HCT116 (cell line): ENCODE measurements at regions not wholly inside any gene's neighbourhood (a gene's known extent, or its start where the extent isn't known, plus 50 kb on each side); places are given as distances from the start of the nearest gene placed in this dataset.

Source experiments
- EZH2 ChIP-seq: fragments of 200-600 bp; sonication (generic); IDR thresholded peaks from 2 replicates; pipeline ENCODE4 v1.6.1; 2017; ENCODE audit warnings: antibody characterized with exemption, mixed run types
- JUND ChIP-seq: IDR thresholded peaks from 2 replicates; pipeline ENCODE4 v1.6.1; 2012
- POLR2A ChIP-seq: IDR thresholded peaks from 2 replicates; pipeline ENCODE4 v1.7.0; 2011; ENCODE audit warnings: borderline replicate concordance; ENCODE audit not compliant: insufficient read depth, insufficient read length; ENCODE audit errors: extremely low read depth
- POLR2AphosphoS5 ChIP-seq: IDR thresholded peaks from 2 replicates; pipeline ENCODE4 v1.6.1; 2011; ENCODE audit warnings: mild to moderate bottlenecking, low read depth, low read length, moderate library complexity
- RAD21 ChIP-seq: IDR thresholded peaks from 2 replicates; pipeline ENCODE4 v1.6.1; 2012; ENCODE audit warnings: low read depth, mild to moderate bottlenecking
- SIN3A ChIP-seq: IDR thresholded peaks from 2 replicates; pipeline ENCODE4 v1.6.1; 2012; ENCODE audit warnings: low read depth
- SRF ChIP-seq: IDR thresholded peaks from 2 replicates; pipeline ENCODE4 v1.6.1; 2012; ENCODE audit warnings: low read depth
- TCF7L2 ChIP-seq: IDR thresholded peaks from 2 replicates; pipeline ENCODE4 v1.7.0; 2011; ENCODE audit warnings: borderline replicate concordance, inconsistent platforms; ENCODE audit not compliant: insufficient read depth, insufficient read length; ENCODE audit errors: extremely low read depth
- YY1 ChIP-seq: IDR thresholded peaks from 2 replicates; pipeline ENCODE4 v1.6.1; 2011; ENCODE audit warnings: low read length, low read depth, moderate library complexity, mild to moderate bottlenecking; ENCODE audit not compliant: insufficient replicate concordance; ENCODE audit errors: extremely low read depth
- ZFX ChIP-seq: fragments of 450-650 bp; IDR thresholded peaks from 2 replicates; pipeline ENCODE4 v1.6.1; 2017
- ZNF274 ChIP-seq: fragments of 200-500 bp; sonication (Bioruptor generic); IDR thresholded peaks from 2 replicates; pipeline ENCODE4 v1.6.1; 2014; ENCODE audit warnings: mild to moderate bottlenecking, low read depth, low read length, inconsistent platforms
- TF ChIP-seq, protein P1 (sequence below), 3 experiments: fragments of 200-600 bp in 1 of 3; sonication (generic) in 1 of 3; IDR thresholded peaks in 2 of 3; conservative IDR thresholded peaks in 1 of 3; 2 replicates each; pipeline ENCODE4 v1.5.1; 2012 to 2017; ENCODE audit warnings: low read depth in 2 of 3, low read length in 2 of 3, antibody characterized with exemption in 1 of 3, borderline replicate concordance in 1 of 3, control low read depth in 1 of 3, mild to moderate bottlenecking in 1 of 3, mixed read lengths in 1 of 3, mixed run types in 1 of 3, moderate library complexity in 1 of 3; ENCODE audit not compliant: insufficient read depth in 1 of 3
- TF ChIP-seq, protein P2 (sequence below): IDR thresholded peaks from 2 replicates; pipeline ENCODE4 v1.6.1; 2012
- TF ChIP-seq, protein P3 (sequence below): IDR thresholded peaks from 2 replicates; pipeline ENCODE4 v1.6.1; 2012; ENCODE audit warnings: low read depth

DNA sequence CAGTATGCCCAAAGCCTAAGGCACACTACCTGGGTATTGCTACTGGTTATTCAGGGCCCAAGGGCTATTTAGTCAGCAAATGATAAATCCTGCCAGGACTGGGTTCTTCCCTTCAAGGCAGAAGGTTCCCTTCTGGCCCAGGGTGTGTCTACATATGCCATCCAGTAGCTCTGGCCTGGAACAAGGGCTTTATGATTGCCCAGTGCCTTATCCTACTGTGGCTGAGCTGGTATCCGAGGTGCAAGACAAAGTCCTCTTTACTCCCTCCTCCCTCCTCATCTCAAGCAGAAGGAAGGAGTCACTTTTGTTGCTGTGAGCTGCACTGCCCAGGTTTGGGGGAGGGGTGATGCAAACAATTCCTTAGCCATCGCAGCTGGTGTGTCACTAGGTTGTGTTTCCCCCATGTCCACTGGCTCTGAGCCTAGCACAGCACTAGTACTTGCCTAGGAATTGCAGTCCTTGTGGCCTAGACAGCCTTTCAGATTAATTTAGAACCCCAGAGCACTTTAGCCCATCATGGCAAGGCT is 221.8 kb upstream of the TGFBR2 start:
- TF ChIP-seq TCF7L2 (no peak), RAD21 (no peak), POLR2AphosphoS5 (no peak), EZH2 (no peak), SIN3A (no peak), JUND (no peak), SRF (no peak), YY1 (no peak), POLR2A (no peak), ZNF274 (no peak), ZFX (no peak)
- TF ChIP-seq, protein P1, sequence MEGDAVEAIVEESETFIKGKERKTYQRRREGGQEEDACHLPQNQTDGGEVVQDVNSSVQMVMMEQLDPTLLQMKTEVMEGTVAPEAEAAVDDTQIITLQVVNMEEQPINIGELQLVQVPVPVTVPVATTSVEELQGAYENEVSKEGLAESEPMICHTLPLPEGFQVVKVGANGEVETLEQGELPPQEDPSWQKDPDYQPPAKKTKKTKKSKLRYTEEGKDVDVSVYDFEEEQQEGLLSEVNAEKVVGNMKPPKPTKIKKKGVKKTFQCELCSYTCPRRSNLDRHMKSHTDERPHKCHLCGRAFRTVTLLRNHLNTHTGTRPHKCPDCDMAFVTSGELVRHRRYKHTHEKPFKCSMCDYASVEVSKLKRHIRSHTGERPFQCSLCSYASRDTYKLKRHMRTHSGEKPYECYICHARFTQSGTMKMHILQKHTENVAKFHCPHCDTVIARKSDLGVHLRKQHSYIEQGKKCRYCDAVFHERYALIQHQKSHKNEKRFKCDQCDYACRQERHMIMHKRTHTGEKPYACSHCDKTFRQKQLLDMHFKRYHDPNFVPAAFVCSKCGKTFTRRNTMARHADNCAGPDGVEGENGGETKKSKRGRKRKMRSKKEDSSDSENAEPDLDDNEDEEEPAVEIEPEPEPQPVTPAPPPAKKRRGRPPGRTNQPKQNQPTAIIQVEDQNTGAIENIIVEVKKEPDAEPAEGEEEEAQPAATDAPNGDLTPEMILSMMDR (IDR thresholded peaks at IDR 0.05 in 2 of 3, conservative IDR thresholded peaks at IDR 0.05 in 1 of 3; ENCODE audit: borderline replicate concordance in 1 of 3, insufficient read depth in 1 of 3, low read depth in 2 of 3, low read length in 2 of 3), result no peak
- TF ChIP-seq, protein P2, sequence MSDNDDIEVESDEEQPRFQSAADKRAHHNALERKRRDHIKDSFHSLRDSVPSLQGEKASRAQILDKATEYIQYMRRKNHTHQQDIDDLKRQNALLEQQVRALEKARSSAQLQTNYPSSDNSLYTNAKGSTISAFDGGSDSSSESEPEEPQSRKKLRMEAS, result no peak
- TF ChIP-seq, protein P3, sequence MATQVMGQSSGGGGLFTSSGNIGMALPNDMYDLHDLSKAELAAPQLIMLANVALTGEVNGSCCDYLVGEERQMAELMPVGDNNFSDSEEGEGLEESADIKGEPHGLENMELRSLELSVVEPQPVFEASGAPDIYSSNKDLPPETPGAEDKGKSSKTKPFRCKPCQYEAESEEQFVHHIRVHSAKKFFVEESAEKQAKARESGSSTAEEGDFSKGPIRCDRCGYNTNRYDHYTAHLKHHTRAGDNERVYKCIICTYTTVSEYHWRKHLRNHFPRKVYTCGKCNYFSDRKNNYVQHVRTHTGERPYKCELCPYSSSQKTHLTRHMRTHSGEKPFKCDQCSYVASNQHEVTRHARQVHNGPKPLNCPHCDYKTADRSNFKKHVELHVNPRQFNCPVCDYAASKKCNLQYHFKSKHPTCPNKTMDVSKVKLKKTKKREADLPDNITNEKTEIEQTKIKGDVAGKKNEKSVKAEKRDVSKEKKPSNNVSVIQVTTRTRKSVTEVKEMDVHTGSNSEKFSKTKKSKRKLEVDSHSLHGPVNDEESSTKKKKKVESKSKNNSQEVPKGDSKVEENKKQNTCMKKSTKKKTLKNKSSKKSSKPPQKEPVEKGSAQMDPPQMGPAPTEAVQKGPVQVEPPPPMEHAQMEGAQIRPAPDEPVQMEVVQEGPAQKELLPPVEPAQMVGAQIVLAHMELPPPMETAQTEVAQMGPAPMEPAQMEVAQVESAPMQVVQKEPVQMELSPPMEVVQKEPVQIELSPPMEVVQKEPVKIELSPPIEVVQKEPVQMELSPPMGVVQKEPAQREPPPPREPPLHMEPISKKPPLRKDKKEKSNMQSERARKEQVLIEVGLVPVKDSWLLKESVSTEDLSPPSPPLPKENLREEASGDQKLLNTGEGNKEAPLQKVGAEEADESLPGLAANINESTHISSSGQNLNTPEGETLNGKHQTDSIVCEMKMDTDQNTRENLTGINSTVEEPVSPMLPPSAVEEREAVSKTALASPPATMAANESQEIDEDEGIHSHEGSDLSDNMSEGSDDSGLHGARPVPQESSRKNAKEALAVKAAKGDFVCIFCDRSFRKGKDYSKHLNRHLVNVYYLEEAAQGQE, result no peak
